Keratinocyte (primary cell): ENCODE measurements at regions not wholly inside any gene's neighbourhood (a gene's known extent, or its start where the extent isn't known, plus 50 kb on each side); places are given as distances from the start of the nearest gene placed in this dataset.

ENCODE experiments used
- DNase-seq: peaks from one replicate; pipeline ENCODE4 v3.0.0-alpha.2; 2011; ENCODE audit warnings: low read depth, missing footprints, low spot score
- FAIRE-seq: peaks from 2 replicates; lab custom pipeline; 2011; peaks lifted over from hg19 to GRCh38; lab: Jason Lieb, UNC
- H2AFZ ChIP-seq: 2 replicates; pipeline ENCODE4 v1.6.0; 2012; ENCODE audit warnings: low read length, control low read depth, inconsistent platforms; ENCODE audit not compliant: control insufficient read depth
- H3K27ac ChIP-seq: 2 replicates; pipeline ENCODE4 v1.5.1; 2011; ENCODE audit warnings: low read length; ENCODE audit not compliant: control insufficient read depth, insufficient read depth
- H3K27me3 ChIP-seq: 3 replicates; pipeline ENCODE4 v1.6.0; 2011; ENCODE audit warnings: low read length; ENCODE audit not compliant: control insufficient read depth, insufficient read depth; ENCODE audit errors: extremely low read depth
- H3K36me3 ChIP-seq, 2 experiments: 2 replicates in 1 of 2; 3 replicates in 1 of 2; pipeline ENCODE4 v1.5.1; 2011; ENCODE audit warnings: low read length in 2 of 2, mild to moderate bottlenecking in 1 of 2; ENCODE audit not compliant: control insufficient read depth in 2 of 2, insufficient read depth in 2 of 2; ENCODE audit errors: extremely low read depth in 1 of 2
- H3K4me1 ChIP-seq: 3 replicates; pipeline ENCODE4 v1.5.1; 2011; ENCODE audit warnings: low read length; ENCODE audit not compliant: control insufficient read depth, insufficient read depth; ENCODE audit errors: extremely low read depth
- H3K4me2 ChIP-seq: 3 replicates; pipeline ENCODE4 v1.6.0; 2011; ENCODE audit warnings: low read depth, low read length; ENCODE audit not compliant: control insufficient read depth, insufficient read depth; ENCODE audit errors: extremely low read depth
- H3K4me3 ChIP-seq, 3 experiments: fragments of 200-600 bp in 1 of 3; sonication (generic) in 1 of 3; 2 replicates in 2 of 3; 3 replicates in 1 of 3; pipeline ENCODE4 v1.5.1; 2011 to 2016; ENCODE audit warnings: low read length in 3 of 3, mild to moderate bottlenecking in 3 of 3, control low read depth in 2 of 3, inconsistent platforms in 1 of 3, low read depth in 1 of 3, mixed read lengths in 1 of 3, mixed run types in 1 of 3, moderate library complexity in 1 of 3; ENCODE audit not compliant: control insufficient read depth in 2 of 3, insufficient read depth in 2 of 3; ENCODE audit errors: extremely low read depth in 1 of 3
- H3K79me2 ChIP-seq: 2 replicates; pipeline ENCODE4 v1.6.0; 2012; ENCODE audit warnings: low read length; ENCODE audit not compliant: control insufficient read depth, insufficient read depth
- H3K9ac ChIP-seq: 3 replicates; pipeline ENCODE4 v1.6.0; 2011; ENCODE audit warnings: low read length; ENCODE audit not compliant: control insufficient read depth, insufficient read depth; ENCODE audit errors: extremely low read depth
- H3K9me1 ChIP-seq: 3 replicates; pipeline ENCODE4 v1.6.0; 2011; ENCODE audit warnings: low read length; ENCODE audit not compliant: control insufficient read depth, insufficient read depth; ENCODE audit errors: extremely low read depth
- H3K9me3 ChIP-seq: 2 replicates; pipeline ENCODE4 v1.5.1; 2012; ENCODE audit warnings: low read depth, low read length; ENCODE audit not compliant: control insufficient read depth
- H4K20me1 ChIP-seq: 3 replicates; pipeline ENCODE4 v1.6.0; 2011; ENCODE audit warnings: low read length; ENCODE audit not compliant: control insufficient read depth, insufficient read depth; ENCODE audit errors: extremely low read depth
- CTCF ChIP-seq, 3 experiments: IDR thresholded peaks in 1 of 3; conservative IDR thresholded peaks in 1 of 3; optimal IDR thresholded peaks in 1 of 3; 2 replicates in 2 of 3; 3 replicates in 1 of 3; pipeline versions ENCODE3 to v1.5.1; 2011; ENCODE audit warnings: low read length in 3 of 3, mild to moderate bottlenecking in 3 of 3, moderate library complexity in 2 of 3, control low read depth in 1 of 3, inconsistent platforms in 1 of 3; ENCODE audit not compliant: insufficient read depth in 2 of 3; ENCODE audit errors: extremely low read depth in 1 of 3
- EZH2 ChIP-seq: IDR thresholded peaks from one replicate; pipeline ENCODE4 v1.6.1; 2012; ENCODE audit warnings: inconsistent platforms, mild to moderate bottlenecking, low read length, moderate library complexity
- dilution Hi-C: fragments of 300-500 bp; cut with MboI; formaldehyde crosslinking; loops from one replicate; pipeline ENCODE4 v1.7.0; 2020; ENCODE audit warnings: low sequenced_read_pairs; ENCODE audit not compliant: extremely low pct_ligation_motif_present

GRCh38 chr9:14439555-14439954 is 125.6 kb upstream of the NFIB start:
- Histone ChIP-seq H3K4me3 (no peak overlapping the region), H3K4me2 (no peak overlapping the region), H3K9me3 (no peaks in the 10 kb centered on the region), H4K20me1 (no peaks in the 10 kb centered on the region), H3K9ac (no peak overlapping the region), H3K36me3 (no peaks in the 10 kb centered on the region), H3K9me1 (no peaks in the 10 kb centered on the region), H3K27ac (no peak overlapping the region), H2AFZ (no peak overlapping the region), H3K4me1 (no peaks in the 10 kb centered on the region), H3K27me3 (no peaks in the 10 kb centered on the region), H3K79me2 (no peaks in the 10 kb centered on the region)
- TF ChIP-seq EZH2 (no peak), CTCF (optimal IDR thresholded peaks at IDR 0.05 in 1 of 3, IDR thresholded peaks at IDR 0.05 in 1 of 3, conservative IDR thresholded peaks at IDR 0.05 in 1 of 3; ENCODE audit: extremely low read depth in 1 of 3, insufficient read depth in 2 of 3, low read length in 3 of 3) (no peak)
- FAIRE-seq (no peak), DNase-seq (no peak)
- dilution Hi-C loops = no loop called here

GRCh38 chr9:14438232-14439021 is 124.5 kb upstream of the NFIB start:
- H3K79me2 ChIP-seq = no peaks in the 10 kb centered on the region
- H3K9ac ChIP-seq = no peak overlapping the region
- H3K9me3 ChIP-seq = no peaks in the 10 kb centered on the region
- peaks cover 3% of the 10 kb centered on the region for H3K4me1 ChIP-seq
- H3K27ac ChIP-seq = no peak overlapping the region
- H3K27me3 ChIP-seq = no peaks in the 10 kb centered on the region
- no peaks in the 10 kb centered on the region for H4K20me1 ChIP-seq
- TF ChIP-seq CTCF (optimal IDR thresholded peaks at IDR 0.05 in 1 of 3, IDR thresholded peaks at IDR 0.05 in 1 of 3, conservative IDR thresholded peaks at IDR 0.05 in 1 of 3; ENCODE audit: extremely low read depth in 1 of 3, insufficient read depth in 2 of 3, low read length in 3 of 3) (no peak), EZH2 (no peak)
- no peak overlapping the region for H3K4me3 ChIP-seq
- no peak overlapping the region for H2AFZ ChIP-seq
- no peak for FAIRE-seq
- no peak overlapping the region for H3K4me2 ChIP-seq
- dilution Hi-C loops = no loop called here
- H3K36me3 ChIP-seq = no peaks in the 10 kb centered on the region
- no peaks in the 10 kb centered on the region for H3K9me1 ChIP-seq
- no peak for DNase-seq
